ENCODE measurements at regions not wholly inside any gene's neighbourhood (a gene's known extent, or its start where the extent isn't known, plus 50 kb on each side); places are given as distances from the start of the nearest gene placed in this dataset.

GRCh38 chr1:73662526-73662925, 535.5 kb downstream of the LRRIQ3 start:
- no peak for TF ChIP-seq EP300 (IDR thresholded peaks at IDR 0.05)
- TF ChIP-seq CTCF (IDR thresholded peaks at IDR 0.05) = no peak

Data from sigmoid colon (tissue), 4 donors.